ENCODE measurements at regions not wholly inside any gene's neighbourhood (a gene's known extent, or its start where the extent isn't known, plus 50 kb on each side); places are given as distances from the start of the nearest gene placed in this dataset.
A peak's percentile ranks its signal among the peaks of the same experiment; 100 is the strongest.

- Histone ChIP-seq H3K27ac (ENCODE audit: control insufficient read depth, insufficient read depth, low read length) (no peak overlapping the region), H3K4me2 (ENCODE audit: control insufficient read depth, extremely low read depth, insufficient read depth, low read depth, low read length) (no peak overlapping the region), H3K9me1 (ENCODE audit: control insufficient read depth, extremely low read depth, insufficient read depth, low read length) (no peaks in the 10 kb centered on the region), H2AFZ (ENCODE audit: control insufficient read depth, low read length) (no peak overlapping the region), H3K36me3 (ENCODE audit: control insufficient read depth in 2 of 2, extremely low read depth in 1 of 2, insufficient read depth in 2 of 2, low read length in 2 of 2) (no peaks in the 10 kb centered on the region), H3K79me2 (ENCODE audit: control insufficient read depth, insufficient read depth, low read length) (no peaks in the 10 kb centered on the region), H3K9ac (ENCODE audit: control insufficient read depth, extremely low read depth, insufficient read depth, low read length) (no peak overlapping the region), H3K4me1 (ENCODE audit: control insufficient read depth, extremely low read depth, insufficient read depth, low read length) (no peaks in the 10 kb centered on the region), H3K4me3 (ENCODE audit: control insufficient read depth in 2 of 3, extremely low read depth in 1 of 3, insufficient read depth in 2 of 3, low read depth in 1 of 3, low read length in 3 of 3) (no peak overlapping the region), H3K9me3 (ENCODE audit: control insufficient read depth, low read depth, low read length) (no peaks in the 10 kb centered on the region), H3K27me3 (ENCODE audit: control insufficient read depth, extremely low read depth, insufficient read depth, low read length) (no peaks in the 10 kb centered on the region), H4K20me1 (ENCODE audit: control insufficient read depth, extremely low read depth, insufficient read depth, low read length) (no peaks in the 10 kb centered on the region)
- TF ChIP-seq EZH2 (IDR thresholded peaks at IDR 0.05; ENCODE audit: low read length) (no peak), CTCF (optimal IDR thresholded peaks at IDR 0.05 in 1 of 3, IDR thresholded peaks at IDR 0.05 in 1 of 3, conservative IDR thresholded peaks at IDR 0.05 in 1 of 3; ENCODE audit: extremely low read depth in 1 of 3, insufficient read depth in 2 of 3, low read length in 3 of 3) (peak; percentile 42 to 72 (median 42))
- DNase-seq (ENCODE audit: low read depth, low spot score) = no peak
- FAIRE-seq = no peak
- dilution Hi-C loops (cut with MboI; ENCODE audit: extremely low pct_ligation_motif_present, low sequenced_read_pairs) = no loop called here
Observed at GRCh38 chr2:24421668-24422067, 61.3 kb upstream of the ITSN2 start.

- H3K4me2 ChIP-seq (ENCODE audit: control insufficient read depth, extremely low read depth, insufficient read depth, low read depth, low read length) = no peak overlapping the region
- no peaks in the 10 kb centered on the region for H3K9me3 ChIP-seq (ENCODE audit: control insufficient read depth, low read depth, low read length)
- dilution Hi-C loops (cut with MboI; ENCODE audit: extremely low pct_ligation_motif_present, low sequenced_read_pairs) = no loop called here
- no peaks in the 10 kb centered on the region for H3K36me3 ChIP-seq (ENCODE audit: control insufficient read depth in 2 of 2, extremely low read depth in 1 of 2, insufficient read depth in 2 of 2, low read length in 2 of 2)
- H3K27me3 ChIP-seq (ENCODE audit: control insufficient read depth, extremely low read depth, insufficient read depth, low read length) = no peaks in the 10 kb centered on the region
- no peaks in the 10 kb centered on the region for H4K20me1 ChIP-seq (ENCODE audit: control insufficient read depth, extremely low read depth, insufficient read depth, low read length)
- no peak overlapping the region for H3K4me3 ChIP-seq (ENCODE audit: control insufficient read depth in 2 of 3, extremely low read depth in 1 of 3, insufficient read depth in 2 of 3, low read depth in 1 of 3, low read length in 3 of 3)
- no peak overlapping the region for H2AFZ ChIP-seq (ENCODE audit: control insufficient read depth, low read length)
- FAIRE-seq (no peak), DNase-seq (ENCODE audit: low read depth, low spot score) (no peak)
- no peak overlapping the region for H3K9ac ChIP-seq (ENCODE audit: control insufficient read depth, extremely low read depth, insufficient read depth, low read length)
- TF ChIP-seq CTCF (optimal IDR thresholded peaks at IDR 0.05 in 1 of 3, IDR thresholded peaks at IDR 0.05 in 1 of 3, conservative IDR thresholded peaks at IDR 0.05 in 1 of 3; ENCODE audit: extremely low read depth in 1 of 3, insufficient read depth in 2 of 3, low read length in 3 of 3) (no peak), EZH2 (IDR thresholded peaks at IDR 0.05; ENCODE audit: low read length) (no peak)
- no peaks in the 10 kb centered on the region for H3K9me1 ChIP-seq (ENCODE audit: control insufficient read depth, extremely low read depth, insufficient read depth, low read length)
- H3K4me1 ChIP-seq (ENCODE audit: control insufficient read depth, extremely low read depth, insufficient read depth, low read length) = no peaks in the 10 kb centered on the region
- H3K27ac ChIP-seq (ENCODE audit: control insufficient read depth, insufficient read depth, low read length) = no peak overlapping the region
- no peaks in the 10 kb centered on the region for H3K79me2 ChIP-seq (ENCODE audit: control insufficient read depth, insufficient read depth, low read length)
Observed at GRCh38 chr2:24420373-24420772, 60.0 kb upstream of the ITSN2 start.

Data from keratinocyte (primary cell).